HT-29 (cell line): ENCODE measurements at regions not wholly inside any gene's neighbourhood (a gene's known extent, or its start where the extent isn't known, plus 50 kb on each side); places are given as distances from the start of the nearest gene placed in this dataset.

Experiments used
- DNase-seq: peaks from one replicate; pipeline ENCODE4 v3.0.0-alpha.2; 2015; ENCODE audit warnings: low spot score

DNA sequence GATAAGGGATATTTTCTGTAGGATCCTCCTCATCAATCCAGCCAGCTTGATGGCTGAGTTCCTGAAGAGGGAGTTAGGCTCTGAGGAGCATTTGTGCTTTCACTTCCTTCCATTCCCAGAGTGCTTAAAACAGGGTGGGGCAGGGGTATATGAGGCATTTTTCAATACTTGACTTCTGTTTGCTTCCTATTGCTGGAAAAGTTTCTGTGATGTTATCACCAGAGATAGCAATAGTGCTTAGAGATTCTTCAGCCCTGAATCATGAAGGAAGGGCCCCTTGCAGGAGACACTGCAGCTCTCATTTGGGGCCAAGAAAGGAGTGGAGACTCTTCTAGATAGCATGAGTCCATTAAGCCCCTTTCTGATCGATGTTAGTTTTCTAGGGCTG is 166.7 kb upstream of the RPS6KA3 start:
- no peak for DNase-seq

DNA sequence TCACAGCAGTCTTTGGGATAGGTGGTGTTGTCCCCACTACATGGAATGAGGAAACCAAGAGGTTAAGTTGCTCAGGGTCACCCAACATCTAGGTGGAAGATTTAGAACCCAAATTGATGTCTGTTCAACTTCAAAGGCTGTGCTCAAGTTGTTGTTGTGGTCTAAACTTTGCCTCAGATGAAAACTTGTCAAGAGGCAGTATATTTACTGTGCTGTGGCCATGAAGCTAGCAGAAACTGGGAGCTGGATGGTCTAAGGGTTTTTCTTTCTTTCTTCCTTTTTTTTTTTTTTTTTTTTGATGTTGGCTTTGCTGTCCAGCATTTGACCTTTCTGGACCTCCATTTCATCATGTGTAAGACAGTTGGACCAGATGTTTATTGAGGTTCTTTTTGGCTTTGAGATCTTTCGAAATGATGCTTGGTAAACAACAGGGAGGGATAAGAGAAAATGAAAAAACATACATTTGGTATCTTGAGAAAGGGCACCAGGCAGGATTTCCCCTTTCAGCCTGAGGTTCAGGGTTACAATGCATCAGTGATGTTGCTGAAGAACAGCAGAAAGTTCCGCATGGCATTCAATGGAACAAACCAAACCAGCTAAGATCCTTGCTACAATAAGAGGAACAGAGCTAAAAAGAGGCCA is 166.2 kb upstream of the RPS6KA3 start:
- DNase-seq = no peak

DNA sequence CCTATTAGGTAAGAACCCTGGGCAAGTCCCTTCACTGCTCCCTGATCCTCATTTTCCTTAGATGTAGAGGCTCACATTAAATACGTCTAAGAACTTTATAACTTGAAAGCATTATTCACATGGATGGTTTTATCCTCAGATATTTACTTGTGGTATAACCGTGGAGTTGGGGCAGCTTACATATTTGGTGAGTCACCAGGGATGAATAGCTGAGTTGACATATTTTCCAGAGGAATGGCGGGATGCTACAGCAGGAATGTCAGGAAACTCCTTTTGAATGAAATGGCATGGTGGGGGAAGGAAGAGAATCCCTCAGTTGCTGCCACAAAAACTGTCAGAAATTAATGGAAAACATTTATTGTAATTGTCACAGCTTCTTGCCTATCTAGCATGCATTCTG is 165.3 kb upstream of the RPS6KA3 start:
- DNase-seq = no peak

DNA sequence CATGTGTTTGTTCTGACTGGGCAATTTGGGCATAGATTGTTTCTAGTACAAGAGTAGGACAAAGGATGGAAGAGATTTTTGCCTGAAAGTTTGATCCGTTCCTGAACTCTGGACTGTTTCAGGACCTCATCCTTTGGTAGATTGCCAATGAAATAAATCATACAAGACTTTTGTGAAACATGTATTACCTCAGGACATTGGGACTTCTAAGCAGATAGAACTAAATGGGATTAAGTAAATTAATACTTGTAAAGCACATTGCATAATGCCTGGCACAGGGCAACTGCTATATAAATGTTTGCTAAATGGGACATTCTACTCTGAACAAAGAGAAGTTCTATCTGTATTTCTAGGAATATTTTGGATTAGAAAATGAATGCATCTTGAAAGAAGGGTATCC is 164.8 kb upstream of the RPS6KA3 start:
- no peak for DNase-seq

DNA sequence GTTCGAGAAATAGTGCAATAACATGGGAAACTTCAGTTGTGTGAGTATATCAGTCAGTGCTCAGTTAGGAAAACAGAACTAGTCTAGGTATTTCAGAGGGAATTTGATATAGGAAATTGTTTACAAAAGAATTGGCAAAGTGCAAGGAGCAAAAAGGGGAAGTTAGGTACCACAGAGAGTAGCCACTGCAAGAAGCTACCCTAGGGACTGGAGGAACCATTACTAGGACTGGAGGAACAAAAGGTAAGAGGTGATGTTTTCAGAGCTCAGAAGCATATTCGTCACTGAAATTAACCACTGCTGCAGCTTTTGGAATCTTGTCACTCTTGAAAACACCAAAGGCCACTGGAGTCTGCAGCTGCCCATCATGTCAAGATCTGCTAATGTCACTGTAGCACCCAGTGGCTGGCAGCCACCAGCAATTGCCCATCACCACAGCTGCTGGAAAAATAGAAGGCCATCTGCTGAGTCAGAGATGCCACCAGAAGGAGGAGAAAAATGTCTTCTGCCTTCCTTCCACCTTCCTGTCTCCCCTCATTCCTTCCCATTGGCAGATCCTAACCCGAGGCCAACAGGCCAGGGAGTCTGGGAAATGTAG is 160.6 kb upstream of the RPS6KA3 start:
- no peak for DNase-seq

DNA sequence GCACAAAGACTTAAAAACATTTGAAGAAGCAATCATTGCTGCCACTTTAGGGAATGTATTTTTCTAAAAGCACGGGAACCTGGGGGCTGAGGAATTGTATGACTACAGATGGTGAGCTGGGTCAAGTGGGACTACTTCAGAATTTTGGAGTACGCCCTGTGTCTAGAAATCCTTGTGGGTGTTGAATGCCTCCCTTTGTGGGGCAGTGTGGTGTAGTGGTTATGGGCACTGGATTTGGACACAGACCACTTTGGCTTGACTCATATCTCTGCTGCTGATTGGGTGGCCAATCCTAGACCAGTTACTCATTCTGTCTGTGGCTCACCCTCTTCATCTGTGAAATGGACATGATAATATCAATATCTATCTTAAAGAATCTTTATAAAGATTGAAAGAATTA is 155.0 kb upstream of the RPS6KA3 start:
- DNase-seq = no peak

DNA sequence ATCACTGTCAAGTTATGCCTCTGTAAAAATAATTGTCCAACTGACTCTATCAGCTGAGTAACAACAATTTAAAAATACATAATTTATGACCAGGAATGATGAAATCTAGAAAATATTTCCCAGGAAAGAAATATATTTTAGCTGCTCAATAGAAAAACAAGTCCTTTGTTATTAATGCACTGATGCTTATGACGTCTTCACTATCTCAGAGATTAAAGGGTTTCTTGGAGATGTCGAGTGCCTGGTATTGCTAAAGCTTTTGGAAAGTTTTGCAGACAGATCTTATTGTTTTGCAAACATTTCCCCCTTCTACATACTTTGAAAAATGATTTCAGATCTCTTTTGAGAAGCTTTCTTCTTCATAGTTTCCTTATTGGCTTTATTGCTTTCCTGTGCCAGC is 154.6 kb upstream of the RPS6KA3 start:
- no peak for DNase-seq

DNA sequence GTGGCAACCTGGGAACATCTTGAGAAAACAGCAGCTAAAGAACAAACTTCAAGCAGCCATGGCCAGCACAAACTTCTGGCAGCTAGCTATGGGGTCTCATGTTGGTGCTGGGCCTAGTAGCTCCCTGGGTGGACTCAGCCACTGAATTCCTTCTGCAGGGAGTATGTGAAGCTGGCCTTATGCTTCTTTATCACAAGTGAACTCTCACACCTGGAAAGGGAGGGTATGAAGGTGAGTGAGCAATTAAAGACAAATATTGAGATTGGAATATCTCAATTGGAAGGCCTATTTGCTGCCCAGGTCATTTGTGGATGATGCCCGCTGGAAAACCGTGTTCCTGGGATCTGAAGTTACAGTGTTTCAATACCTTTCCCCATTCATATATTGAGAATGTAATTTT is 153.3 kb upstream of the RPS6KA3 start:
- DNase-seq = no peak

DNA sequence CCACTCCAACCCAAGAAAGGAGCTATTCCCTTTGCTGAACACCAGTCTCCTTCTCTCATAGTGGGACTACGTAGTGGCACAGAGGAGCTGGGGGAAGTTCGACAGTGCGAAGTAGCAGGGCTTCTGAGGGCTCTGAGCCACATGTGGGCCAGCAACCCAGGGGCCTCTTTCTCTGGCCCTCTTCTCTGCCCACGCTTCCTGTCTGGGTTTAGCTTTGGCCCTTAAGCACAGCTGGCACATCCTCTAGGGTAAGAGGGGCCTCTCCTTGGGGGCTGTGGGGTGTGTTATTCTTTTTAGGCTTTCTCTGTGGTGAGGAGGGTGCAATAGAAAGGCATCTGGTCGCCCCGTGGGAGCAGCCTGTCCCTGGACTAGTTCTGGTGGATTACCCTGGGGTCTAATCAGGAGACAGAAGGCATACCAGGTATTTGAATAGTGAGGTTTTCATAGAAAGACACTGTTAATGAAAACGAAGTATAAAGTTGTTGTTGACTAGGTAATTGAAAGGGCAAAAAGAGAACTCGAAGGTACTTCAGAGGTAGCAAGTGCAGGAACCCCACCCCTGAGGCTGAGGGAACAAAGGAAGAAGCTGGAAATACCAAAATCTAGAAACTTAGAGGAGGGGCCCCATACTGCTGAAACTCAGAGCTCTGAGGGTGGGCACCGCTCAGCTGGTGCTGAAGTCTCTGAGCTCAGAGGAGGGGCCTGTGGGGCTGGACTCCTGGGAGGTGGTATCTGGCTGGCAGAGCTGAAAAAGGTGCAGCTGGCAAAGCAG is 151.9 kb upstream of the RPS6KA3 start:
- no peak for DNase-seq

DNA sequence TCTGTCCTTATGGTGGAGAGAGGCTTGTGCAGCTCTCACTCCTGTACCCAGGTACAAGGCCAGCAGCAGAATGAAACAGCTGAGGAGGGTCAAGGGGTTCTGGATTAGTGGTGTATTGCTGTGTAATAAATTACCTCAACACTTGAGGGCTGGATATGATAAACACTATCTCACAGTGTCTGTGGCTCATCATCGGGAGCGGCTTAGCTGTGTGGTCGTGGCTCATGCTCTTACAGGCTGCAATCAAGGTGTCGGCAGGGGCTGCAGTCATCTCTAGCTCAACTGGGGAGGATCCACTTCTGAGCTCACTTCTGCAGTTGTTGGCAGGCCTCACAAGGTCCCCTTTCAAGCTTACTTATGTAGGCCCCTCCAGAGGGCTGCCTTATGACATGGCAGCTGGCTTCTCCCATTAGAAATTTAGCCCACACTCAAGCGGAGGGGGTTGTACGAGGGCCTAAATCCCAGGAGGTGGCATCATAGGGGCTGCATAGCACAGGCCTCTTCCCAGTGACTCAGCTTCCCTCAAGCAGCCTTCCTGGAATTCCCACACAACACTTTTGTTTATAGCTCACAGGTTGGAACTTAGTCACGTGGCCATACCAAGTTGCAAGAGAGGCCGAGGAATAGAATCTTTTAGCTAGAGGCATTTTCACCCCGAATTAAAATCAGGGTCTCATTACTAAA is 148.2 kb upstream of the RPS6KA3 start:
- no peak for DNase-seq

DNA sequence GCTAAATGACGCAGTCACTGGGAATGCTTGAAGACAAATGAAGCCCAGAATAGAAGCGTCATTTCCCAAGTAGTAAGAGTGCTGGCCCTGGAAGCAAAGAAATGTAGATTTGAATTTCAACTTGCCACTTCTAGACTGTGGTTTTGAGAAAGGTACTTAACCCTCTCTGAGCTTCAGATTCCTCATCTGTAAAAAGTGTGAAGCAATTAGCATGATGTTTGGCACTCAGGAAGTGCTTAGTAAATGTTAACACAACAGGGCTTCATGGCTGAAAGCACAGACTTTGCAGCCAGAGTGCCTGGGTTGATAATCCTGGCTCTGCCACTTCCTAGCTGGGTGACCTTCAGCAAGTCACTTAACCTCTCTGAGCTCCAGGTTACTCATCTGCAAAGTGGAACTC is 147.4 kb upstream of the RPS6KA3 start:
- DNase-seq = no peak

DNA sequence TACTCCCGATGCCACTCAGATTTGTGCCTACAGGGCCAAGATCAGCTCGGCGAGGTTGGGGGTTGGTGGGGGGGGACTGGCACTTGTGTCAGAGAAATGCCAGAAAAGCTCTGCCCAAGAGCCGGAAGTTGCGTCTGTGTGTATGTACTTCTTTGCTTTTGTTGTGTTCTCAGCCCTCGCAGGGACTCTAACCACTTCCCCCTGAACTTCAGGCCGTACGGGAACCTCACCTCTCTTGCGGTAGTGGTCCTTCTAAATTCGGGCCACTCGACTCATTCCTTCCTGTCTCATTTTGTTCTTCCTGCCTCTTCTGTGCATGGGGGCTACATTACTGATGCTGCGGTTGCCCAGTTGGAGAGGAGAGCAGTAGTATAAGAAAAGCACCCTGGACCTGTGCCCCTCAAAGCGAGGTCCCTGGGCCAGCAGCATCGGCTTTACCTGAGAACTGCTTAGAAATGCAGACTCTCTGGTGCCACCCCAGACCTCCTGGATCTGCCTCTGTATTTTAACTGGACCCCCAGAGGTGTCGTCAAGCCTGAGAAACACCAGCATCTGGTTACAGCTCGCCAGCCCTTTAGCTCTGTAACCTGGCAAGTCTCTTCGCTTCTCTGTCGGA is 146.3 kb upstream of the RPS6KA3 start:
- DNase-seq = no peak

DNA sequence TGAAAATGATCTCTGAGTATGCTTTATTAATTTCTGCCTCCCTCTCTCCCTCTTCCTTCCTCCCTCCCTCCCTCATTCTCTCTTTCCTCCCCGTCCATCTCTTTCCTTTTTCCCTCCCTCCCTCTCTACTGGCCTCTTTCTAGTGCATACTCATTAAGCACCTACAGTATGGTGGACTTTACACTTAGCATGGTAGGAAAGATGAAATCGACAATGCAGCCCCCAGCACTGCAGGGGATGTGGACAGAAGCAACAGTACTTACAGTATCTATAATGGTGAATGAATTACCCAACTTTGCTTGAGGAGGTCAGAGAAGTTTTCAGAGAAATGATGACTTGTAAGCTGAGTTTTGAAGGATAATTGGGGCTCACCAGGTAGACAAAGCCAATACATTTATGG is 143.8 kb upstream of the RPS6KA3 start:
- no peak for DNase-seq

DNA sequence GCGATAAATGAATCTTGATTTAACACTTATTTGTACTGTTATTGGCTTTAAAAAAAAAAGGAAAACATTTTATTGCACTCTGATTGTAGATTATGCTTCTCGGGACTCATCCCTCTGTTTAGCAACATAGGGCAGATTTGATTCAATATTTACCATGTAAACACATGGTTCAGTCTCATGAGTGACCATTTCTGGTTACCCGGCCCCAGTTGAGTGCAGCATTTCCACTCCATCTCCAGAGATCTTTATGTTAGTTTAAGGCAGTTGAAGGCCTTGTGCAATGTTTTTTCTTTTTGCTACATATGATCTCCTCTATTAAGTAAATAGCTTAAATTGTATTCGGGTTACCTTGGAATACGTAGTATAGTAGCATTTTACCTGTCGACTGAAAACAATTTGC is 143.3 kb upstream of the RPS6KA3 start:
- no peak for DNase-seq

DNA sequence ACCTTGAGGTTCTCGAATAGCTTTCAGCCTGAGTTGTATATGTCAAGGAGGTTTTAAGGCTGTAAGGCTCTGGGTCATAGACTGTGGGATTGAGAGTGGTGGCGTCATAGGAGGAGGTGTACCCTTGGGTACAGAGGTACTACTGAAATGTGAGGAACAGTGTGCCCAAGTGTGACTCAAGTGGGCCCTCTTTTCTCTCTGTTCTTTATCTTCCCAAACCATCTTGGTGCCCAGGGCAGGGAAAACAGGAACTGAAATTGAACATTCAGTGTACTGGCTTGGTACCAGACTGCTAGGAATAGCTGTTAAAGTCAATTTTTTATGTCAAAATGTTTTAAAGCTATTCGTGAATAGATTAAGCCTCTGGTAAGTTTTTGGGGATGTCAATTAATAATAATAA is 136.2 kb upstream of the RPS6KA3 start:
- DNase-seq = no peak

DNA sequence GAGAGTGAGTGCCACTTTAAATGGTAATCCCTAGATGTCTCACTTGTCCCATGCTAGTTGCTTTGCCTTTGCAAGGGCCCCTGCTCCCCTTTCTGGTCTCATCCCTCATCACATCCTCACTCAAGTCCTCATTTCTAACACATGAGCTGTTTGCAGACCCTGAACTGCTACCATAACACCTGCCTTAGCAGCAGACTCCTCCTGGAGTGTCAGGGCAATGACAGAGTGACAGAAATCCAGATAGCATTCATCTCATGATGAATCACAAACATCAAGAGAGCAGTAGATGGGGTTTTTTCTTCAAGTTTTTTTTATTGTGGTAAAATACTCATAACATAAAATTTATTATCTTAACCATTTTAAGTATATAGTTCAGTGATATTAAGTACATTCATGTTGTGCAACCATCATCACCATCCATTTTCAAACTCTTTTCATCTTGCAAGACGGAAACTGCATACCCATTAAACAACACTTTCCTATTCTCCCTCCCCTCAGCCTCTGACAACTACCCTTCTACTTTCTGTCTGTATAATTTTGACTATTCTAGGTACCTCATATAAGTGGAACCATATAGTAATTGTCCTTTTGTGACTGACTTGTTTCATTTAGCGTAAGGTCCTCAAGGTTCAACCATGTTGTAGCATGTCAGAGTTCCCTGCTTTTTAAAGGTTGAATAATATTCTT is 133.2 kb upstream of the RPS6KA3 start:
- no peak for DNase-seq

DNA sequence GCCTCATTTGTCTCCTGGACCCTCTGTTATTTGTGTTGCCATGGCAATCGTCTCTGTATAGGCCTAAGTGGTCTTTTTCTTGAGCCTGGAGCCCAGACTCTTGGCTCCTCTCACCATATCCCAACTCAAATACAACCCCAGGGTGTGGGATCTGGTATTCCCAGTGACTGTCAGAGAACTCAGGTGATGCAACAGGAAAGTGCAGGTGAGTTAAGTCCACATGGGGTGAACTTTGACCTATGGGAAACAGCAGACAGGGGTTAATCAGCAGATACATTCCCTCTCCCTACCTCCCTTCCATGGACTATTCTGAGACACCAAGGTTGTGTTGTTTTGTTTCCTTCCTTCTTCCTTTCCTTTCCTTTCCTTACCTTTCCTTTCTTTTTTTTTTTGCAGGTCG is 130.9 kb upstream of the RPS6KA3 start:
- no peak for DNase-seq

DNA sequence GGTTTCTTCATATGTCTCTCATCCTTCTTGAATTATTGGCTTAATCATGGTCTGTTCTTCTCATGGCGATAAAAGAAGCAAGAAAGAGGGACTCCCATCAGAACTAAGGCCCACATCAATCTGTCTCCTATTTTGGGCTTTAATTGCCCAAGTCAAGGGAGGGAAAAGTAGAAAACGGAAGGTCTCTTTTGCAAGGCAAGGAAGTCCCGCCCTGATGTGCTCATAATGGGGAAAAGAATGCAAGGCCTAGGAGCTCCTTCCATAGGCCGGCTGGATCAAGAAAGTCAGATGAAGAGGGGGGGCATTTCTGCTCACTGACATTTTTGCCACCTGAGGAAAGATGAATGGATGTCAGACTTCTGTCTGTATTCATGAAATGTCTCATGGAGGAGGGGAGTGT is 127.7 kb upstream of the RPS6KA3 start:
- no peak for DNase-seq

DNA sequence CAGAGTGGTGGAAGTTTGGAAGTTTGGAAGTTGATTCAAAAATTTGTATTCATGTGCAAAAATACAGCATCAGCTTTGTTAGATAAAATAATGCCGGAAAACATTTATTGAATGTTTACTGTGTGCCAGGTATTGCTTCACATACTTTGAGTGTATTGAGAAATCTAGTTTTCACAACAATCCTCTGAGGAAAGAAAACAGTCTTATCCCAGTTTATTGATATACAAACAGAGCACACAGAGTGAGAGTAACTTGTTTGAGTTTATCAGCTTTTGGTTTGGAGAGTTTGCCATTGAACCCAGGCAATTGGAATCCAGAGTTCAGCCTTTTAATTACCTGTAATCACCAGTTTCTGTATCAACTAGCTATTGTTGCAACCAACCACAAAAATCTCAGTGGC is 127.2 kb upstream of the RPS6KA3 start:
- DNase-seq = no peak

DNA sequence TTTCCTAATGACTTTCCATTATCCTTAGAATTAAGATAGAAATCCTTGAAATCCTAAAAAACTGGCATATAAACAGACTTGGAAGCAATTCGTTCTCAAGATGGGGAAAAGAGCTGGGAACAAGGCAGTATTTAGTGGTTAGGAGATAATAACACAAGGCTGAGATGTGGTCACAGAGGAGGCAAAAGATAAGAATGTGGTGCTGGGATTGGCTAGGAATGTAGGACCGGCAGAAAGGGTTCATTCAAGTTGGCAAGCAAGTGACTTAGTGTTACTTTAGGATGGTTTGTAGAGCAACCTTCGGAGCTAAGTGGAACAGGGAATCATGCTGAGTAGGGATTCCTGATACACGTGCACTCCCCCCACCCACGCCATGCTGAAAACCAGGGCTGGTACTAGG is 121.9 kb upstream of the RPS6KA3 start:
- DNase-seq = no peak

DNA sequence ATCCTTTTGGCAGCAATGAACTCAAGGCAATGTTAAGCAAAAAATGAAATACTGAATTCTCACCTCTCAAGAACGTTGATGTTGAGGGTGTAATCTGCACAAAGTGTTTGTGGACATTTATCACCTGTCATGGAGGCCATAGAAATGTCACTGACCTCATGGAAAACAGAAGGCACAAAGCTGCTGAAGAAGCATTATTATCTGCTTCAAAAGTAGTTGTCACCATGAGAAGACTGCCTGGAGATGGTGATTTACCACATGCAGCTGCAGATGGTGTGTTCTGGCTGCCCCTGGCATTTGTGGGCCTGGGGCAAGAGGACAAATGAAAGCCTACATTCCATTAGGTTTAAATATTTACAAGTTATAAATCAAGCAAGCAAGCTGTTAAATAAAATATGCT is 116.8 kb upstream of the RPS6KA3 start:
- no peak for DNase-seq
